LNCAP (cell line): ENCODE measurements at regions not wholly inside any gene's neighbourhood (a gene's known extent, or its start where the extent isn't known, plus 50 kb on each side); places are given as distances from the start of the nearest gene placed in this dataset.

Experiments used
- CTCF ChIP-seq: fragments of 450-650 bp; IDR thresholded peaks from 2 replicates; pipeline ENCODE4 v1.5.1; 2017; ENCODE audit warnings: mild to moderate bottlenecking

GRCh38 chr13:111022241-111022640 is 92.9 kb upstream of the ARHGEF7 start:
- no peak for TF ChIP-seq CTCF

- TF ChIP-seq CTCF, result no peak
Measured at GRCh38 chr13:111021270-111021669, 93.8 kb upstream of the ARHGEF7 start.

- no peak for TF ChIP-seq CTCF
Measured at GRCh38 chr13:111020546-111020945, 94.6 kb upstream of the ARHGEF7 start.

GRCh38 chr13:111020021-111020420 is 95.1 kb upstream of the ARHGEF7 start:
- no peak for TF ChIP-seq CTCF

- TF ChIP-seq CTCF, result no peak
Measured at GRCh38 chr13:111017755-111018459, 97.2 kb upstream of the ARHGEF7 start.

- TF ChIP-seq CTCF, result no peak
Measured at GRCh38 chr13:111013196-111013595, 98.3 kb upstream of the ANKRD10 start.

GRCh38 chr13:111011899-111012298 is 97.0 kb upstream of the ANKRD10 start:
- no peak for TF ChIP-seq CTCF

GRCh38 chr13:111008351-111008750 is 93.5 kb upstream of the ANKRD10 start:
- TF ChIP-seq CTCF, result no peak
